Stomach smooth muscle (tissue), 2 donors: ENCODE measurements at regions not wholly inside any gene's neighbourhood (a gene's known extent, or its start where the extent isn't known, plus 50 kb on each side); places are given as distances from the start of the nearest gene placed in this dataset.

ENCODE experiments used
- H3K27ac ChIP-seq: one replicate; pipeline ENCODE4 v1.7.0; 2013; ENCODE audit warnings: mild to moderate bottlenecking, low read length, inconsistent platforms
- H3K27me3 ChIP-seq, 2 donors: one replicate each; pipeline ENCODE4 v1.7.0; 2013; ENCODE audit warnings: low read length in 2 of 2; ENCODE audit not compliant: insufficient read depth in 2 of 2, control insufficient read depth in 1 of 2
- H3K36me3 ChIP-seq, 2 donors: one replicate each; pipeline ENCODE4 v1.7.0; 2013; ENCODE audit warnings: low read length in 2 of 2; ENCODE audit not compliant: control insufficient read depth in 2 of 2, insufficient read depth in 2 of 2
- H3K4me1 ChIP-seq: one replicate; pipeline ENCODE4 v1.7.0; 2013; ENCODE audit warnings: low read length; ENCODE audit not compliant: control insufficient read depth, insufficient read depth
- H3K4me3 ChIP-seq, 2 donors: one replicate each; pipeline ENCODE4 v1.7.0; 2013; ENCODE audit warnings: low read length in 2 of 2
- H3K9ac ChIP-seq, 2 donors: one replicate each; pipeline ENCODE4 v1.7.0; 2013; ENCODE audit warnings: low read length in 2 of 2, mild to moderate bottlenecking in 1 of 2
- H3K9me3 ChIP-seq, 2 donors: one replicate each; pipeline ENCODE4 v1.7.0; 2013; ENCODE audit warnings: low read length in 2 of 2; ENCODE audit not compliant: control insufficient read depth in 2 of 2
- donor health status: healthy.
- donor health status: Pancreatic carcinoma.

DNA sequence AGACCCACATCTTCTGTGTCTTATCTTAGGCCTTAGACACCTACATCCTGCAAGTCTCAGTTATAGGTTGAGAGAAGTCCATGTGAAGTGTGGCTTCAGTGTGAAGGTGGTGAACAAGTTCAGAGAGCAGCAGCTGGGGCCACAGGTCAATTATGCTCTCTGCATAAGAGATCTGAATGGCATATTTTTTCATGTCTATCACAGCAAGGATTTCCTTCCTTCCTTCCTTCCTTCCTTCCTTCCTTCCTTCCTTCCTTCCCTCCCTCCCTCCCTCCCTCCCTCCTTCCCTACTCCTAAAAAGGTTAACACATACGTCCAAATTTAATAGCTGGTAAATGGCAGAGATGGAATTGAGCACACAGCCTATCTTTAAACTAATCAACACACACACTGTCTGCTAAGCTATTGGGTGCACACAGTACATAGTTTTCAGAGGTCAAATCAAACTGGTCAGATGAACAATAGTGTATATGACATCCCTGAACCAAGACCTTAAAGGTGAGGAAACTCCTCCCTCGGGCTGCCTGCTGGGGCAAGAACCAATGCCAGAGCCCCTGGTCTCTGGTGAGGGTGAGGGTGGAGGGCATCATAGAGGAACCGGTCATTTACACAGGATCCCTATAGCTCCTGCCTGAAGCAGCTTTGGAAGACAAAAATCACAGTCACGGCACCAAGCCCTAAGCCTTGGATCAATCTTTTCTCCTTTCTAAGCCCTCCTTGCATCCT is 240.9 kb downstream of the ICOS start:
- no peak overlapping the region for H3K9ac ChIP-seq
- no peaks in the 10 kb centered on the region for H3K9me3 ChIP-seq
- no peaks in the 10 kb centered on the region for H3K4me1 ChIP-seq

DNA sequence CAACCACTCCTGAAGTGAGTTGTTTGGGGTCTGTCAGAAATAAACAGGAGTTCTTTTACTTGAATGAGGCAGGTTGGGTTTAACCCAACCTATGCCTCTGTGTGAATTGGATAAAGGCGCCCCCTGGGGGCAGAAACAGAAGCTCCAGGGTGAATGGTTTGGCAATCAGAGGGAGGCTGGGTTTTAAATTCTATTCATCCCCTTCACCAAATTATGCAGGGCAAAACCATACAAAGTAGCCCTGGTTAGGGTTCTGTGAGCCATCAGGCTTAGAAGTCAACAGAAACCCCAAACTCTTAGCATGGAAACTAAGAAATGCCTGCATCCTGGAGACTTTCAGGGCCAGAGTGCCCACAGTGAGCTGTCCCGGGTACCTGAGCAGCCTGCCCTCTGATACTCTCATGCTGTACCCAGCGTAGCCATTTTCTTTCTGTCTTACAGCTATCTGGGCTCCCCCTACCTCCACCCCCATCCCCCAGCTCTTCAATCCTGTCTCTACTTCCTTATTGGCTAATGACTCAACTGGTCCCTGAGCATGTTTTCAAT is 241.5 kb downstream of the ICOS start:
- no peak overlapping the region for H3K27ac ChIP-seq
- H3K9me3 ChIP-seq: no peaks in the 10 kb centered on the region
- no peak overlapping the region for H3K4me3 ChIP-seq
- H3K27me3 ChIP-seq: no peaks in the 10 kb centered on the region
- H3K36me3 ChIP-seq: no peaks in the 10 kb centered on the region
- H3K9ac ChIP-seq: no peak overlapping the region
- no peaks in the 10 kb centered on the region for H3K4me1 ChIP-seq

More for the DNA sequence above, 240.9 kb downstream of the ICOS start:
- no peak overlapping the region for H3K4me3 ChIP-seq
- H3K27me3 ChIP-seq: no peaks in the 10 kb centered on the region
- H3K27ac ChIP-seq: no peak overlapping the region
- H3K36me3 ChIP-seq: no peaks in the 10 kb centered on the region

DNA sequence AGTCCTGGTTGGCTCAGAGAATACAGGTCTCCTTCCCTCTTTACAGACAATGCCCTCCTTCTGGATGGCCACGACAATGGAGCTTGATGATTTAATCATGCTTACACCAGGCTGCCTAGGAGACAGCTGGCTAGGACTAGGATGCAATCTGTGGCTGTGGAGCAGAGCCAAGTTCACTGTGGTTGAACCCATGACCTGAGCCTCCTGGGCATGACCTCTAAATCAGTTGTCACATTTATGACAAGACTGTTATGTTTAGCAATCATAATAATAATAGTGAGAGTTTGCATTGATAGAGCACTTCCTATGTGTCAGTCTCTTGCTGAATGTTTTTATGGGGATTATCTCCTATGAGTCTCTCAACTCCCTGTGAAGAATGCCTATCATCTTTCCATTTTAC is 244.1 kb downstream of the ICOS start:
- Histone ChIP-seq H3K36me3 (no peaks in the 10 kb centered on the region), H3K4me3 (no peak overlapping the region), H3K9ac (no peak overlapping the region), H3K27me3 (no peaks in the 10 kb centered on the region), H3K27ac (no peak overlapping the region), H3K4me1 (no peaks in the 10 kb centered on the region), H3K9me3 (no peaks in the 10 kb centered on the region)

DNA sequence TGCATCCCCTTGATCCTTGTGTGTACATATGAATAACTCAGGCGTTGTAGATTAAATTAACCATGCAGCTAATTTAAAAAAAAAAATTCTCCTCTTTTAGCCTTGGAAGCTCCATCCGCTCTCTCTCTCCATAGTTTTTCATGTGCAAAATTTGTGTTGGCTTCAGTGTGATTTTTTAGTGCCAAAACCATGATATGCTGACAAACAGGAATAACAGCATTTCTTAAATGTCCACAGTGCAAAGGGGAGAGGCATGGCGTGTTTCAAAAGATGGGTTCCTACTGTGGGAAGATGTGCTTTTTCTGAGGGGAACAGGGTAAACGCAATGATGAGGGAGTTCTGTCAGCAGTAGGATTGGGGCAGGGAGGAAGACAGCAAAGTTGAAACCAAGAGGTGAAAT is 247.0 kb downstream of the ICOS start:
- H3K4me3 ChIP-seq: no peak overlapping the region
- no peak overlapping the region for H3K9ac ChIP-seq
- no peak overlapping the region for H3K27ac ChIP-seq
- H3K9me3 ChIP-seq: no peaks in the 10 kb centered on the region
- no peaks in the 10 kb centered on the region for H3K27me3 ChIP-seq
- no peaks in the 10 kb centered on the region for H3K36me3 ChIP-seq
- no peaks in the 10 kb centered on the region for H3K4me1 ChIP-seq

DNA sequence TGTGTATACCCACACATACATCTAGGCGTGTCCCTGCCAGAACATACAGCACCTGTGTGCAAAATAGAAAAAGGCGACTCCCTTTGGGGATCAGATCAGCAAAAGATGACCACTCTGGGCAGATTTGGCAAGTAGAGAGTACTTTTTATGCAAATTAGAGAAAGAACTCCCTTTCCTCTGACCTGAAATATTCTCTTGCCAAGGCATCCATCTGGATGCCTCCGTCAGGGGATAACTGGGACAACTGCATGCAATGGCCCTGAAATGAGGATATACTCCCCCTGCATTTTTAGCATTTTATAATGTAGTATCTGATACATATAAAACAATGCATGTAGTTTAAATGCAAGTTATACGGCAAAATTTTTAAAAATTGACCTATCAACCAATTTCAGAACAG is 247.7 kb downstream of the ICOS start:
- Histone ChIP-seq H3K27me3 (no peaks in the 10 kb centered on the region), H3K4me1 (no peaks in the 10 kb centered on the region), H3K9ac (no peak overlapping the region), H3K27ac (no peak overlapping the region), H3K4me3 (no peak overlapping the region), H3K9me3 (no peaks in the 10 kb centered on the region), H3K36me3 (no peaks in the 10 kb centered on the region)

DNA sequence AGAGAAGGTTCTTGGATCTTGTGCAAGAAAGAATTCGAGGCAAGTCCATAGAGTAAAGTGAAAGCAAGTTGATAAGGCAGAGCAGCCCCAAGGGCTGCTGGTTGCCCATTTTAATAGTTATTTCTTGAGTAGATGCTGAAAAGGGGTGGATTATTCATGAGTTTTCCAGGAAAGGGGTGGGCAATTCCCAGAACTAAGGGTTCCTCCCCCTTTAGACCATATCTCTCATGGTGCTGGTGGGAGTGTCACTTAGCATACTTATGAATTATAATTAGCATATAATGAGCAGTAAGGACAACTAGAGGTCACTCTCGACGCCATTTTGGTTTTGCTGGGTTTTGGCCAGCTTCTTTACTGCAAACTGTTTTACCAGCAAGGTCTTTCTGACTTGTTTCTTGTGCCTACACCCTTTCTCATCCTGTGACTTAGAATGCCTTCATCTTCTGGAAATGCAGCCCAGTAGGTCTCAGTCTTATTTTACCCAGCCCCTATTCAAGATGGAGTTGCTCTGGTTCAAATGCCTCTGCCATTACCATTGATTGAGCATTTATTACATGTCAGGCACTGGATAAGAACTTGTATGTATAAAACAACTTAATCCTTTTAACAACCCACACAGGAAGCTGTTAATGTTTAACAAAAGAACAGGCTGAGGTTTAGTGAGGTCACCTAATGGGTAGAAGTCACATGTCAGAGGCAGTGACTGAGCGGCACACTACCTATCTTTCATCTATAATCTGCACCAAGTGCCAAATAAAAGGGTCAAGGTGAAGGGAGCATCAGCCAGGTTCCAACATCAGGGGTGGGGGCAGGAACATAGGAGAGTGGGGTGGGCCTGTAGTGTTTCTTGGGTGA is 250.9 kb downstream of the ICOS start:
- no peaks in the 10 kb centered on the region for H3K36me3 ChIP-seq
- H3K4me3 ChIP-seq: no peak overlapping the region
- H3K9me3 ChIP-seq: no peaks in the 10 kb centered on the region
- no peaks in the 10 kb centered on the region for H3K4me1 ChIP-seq
- no peak overlapping the region for H3K9ac ChIP-seq
- H3K27ac ChIP-seq: no peak overlapping the region
- H3K27me3 ChIP-seq: no peaks in the 10 kb centered on the region

DNA sequence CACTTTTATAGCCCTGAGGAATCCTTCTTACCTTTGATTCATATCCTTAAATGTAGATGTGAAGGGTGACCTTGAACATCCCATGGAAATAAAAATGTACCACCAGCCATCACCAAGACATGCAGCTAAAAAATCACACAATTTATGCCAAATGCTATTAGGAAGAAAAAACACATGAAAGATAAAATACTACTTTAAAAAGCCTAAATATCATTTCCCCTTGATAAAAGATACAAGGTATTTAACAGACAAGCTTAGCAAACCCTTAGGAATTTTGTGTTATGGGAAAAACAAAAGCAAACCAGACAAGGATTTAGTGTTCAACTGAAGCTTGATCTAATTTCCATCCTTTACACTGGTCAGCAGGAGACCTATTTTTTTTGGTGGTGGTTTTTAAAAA is 255.0 kb downstream of the ICOS start:
- no peaks in the 10 kb centered on the region for H3K27me3 ChIP-seq
- no peak overlapping the region for H3K27ac ChIP-seq
- H3K9me3 ChIP-seq: no peaks in the 10 kb centered on the region
- H3K4me3 ChIP-seq: no peak overlapping the region
- H3K36me3 ChIP-seq: no peaks in the 10 kb centered on the region
- H3K4me1 ChIP-seq: no peaks in the 10 kb centered on the region
- no peak overlapping the region for H3K9ac ChIP-seq

DNA sequence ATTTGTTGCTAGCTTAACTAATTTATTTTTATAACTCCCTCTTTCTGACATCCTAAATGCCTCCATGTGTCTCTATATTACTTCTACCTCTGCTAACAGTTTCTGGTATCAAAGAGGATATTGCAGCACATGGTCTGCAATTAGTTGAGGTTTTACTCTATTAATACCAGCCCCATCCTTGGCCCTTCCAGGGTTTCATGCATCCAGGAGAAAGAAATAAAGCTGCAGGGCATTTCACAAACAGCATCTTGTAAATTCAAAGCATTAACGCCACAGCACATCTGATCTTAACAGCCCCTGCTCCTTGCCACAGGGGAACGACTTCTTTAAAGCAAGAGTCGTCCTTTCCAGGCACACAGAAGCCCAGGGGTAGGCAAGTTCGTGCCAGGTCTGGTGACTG is 258.9 kb downstream of the ICOS start:
- Histone ChIP-seq H3K27me3 (no peaks in the 10 kb centered on the region), H3K9me3 (no peaks in the 10 kb centered on the region), H3K4me3 (no peak overlapping the region), H3K36me3 (no peaks in the 10 kb centered on the region), H3K27ac (no peak overlapping the region), H3K9ac (no peak overlapping the region), H3K4me1 (no peaks in the 10 kb centered on the region)

DNA sequence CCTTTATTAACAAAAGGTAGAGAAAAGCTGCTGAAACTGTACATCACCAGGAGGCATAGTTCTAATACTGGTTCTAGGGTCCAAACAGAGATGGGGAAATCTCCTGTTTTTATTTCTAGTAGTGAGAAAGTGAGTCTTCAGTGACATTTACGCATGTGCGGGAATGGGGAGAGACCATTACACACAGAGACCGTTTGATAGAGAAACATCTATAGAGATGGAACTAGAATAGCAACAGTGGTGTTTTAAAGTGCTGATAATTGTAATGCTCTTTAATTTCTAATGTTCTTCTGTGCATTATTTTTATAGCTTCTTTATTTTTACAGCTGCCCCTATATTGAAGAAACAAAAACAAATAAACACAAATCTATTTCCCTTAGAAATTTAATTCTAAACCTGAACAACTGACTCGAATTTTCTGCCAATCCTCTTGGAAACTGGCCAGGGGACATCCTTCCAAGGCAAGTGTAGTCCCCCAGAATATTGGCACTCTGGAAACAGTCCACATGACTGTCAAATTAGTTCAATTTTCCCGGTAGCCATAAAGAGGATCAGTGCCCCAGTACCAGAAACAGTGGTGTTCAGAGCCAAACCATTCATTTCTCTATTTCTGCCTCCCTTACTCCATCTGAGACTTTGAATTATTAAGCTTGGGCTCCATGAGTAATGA is 260.9 kb downstream of the ICOS start:
- H3K27ac ChIP-seq: no peak overlapping the region
- no peaks in the 10 kb centered on the region for H3K4me1 ChIP-seq
- H3K36me3 ChIP-seq: no peaks in the 10 kb centered on the region
- no peaks in the 10 kb centered on the region for H3K9me3 ChIP-seq
- H3K27me3 ChIP-seq: no peaks in the 10 kb centered on the region
- H3K4me3 ChIP-seq: no peak overlapping the region
- no peak overlapping the region for H3K9ac ChIP-seq

DNA sequence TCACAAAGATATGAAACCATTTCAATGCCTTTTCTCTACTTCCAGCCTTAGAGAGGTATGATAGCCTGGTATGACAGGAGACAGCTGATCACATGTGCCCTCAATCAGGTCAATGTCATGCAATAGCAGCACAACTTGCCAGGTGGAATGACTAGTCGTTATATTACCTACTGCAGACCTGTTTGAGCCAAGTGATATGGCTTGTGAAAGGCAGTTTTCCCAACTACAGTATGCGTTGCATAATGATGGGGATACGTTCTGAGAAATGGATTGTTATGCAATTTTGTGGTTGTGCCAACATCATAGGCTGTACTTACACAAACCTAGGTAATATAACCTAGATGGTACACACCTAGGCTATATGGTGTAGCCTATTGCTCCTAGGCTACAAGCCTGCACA is 262.8 kb downstream of the ICOS start:
- H3K27ac ChIP-seq: no peak overlapping the region
- H3K4me1 ChIP-seq: no peaks in the 10 kb centered on the region

More for the DNA sequence above, 262.8 kb downstream of the ICOS start:
- Histone ChIP-seq H3K9ac (no peak overlapping the region), H3K9me3 (no peaks in the 10 kb centered on the region), H3K36me3 (no peaks in the 10 kb centered on the region), H3K4me3 (no peak overlapping the region), H3K27me3 (no peaks in the 10 kb centered on the region)
